ENCODE measurements at regions not wholly inside any gene's neighbourhood (a gene's known extent, or its start where the extent isn't known, plus 50 kb on each side); places are given as distances from the start of the nearest gene placed in this dataset.

DNA sequence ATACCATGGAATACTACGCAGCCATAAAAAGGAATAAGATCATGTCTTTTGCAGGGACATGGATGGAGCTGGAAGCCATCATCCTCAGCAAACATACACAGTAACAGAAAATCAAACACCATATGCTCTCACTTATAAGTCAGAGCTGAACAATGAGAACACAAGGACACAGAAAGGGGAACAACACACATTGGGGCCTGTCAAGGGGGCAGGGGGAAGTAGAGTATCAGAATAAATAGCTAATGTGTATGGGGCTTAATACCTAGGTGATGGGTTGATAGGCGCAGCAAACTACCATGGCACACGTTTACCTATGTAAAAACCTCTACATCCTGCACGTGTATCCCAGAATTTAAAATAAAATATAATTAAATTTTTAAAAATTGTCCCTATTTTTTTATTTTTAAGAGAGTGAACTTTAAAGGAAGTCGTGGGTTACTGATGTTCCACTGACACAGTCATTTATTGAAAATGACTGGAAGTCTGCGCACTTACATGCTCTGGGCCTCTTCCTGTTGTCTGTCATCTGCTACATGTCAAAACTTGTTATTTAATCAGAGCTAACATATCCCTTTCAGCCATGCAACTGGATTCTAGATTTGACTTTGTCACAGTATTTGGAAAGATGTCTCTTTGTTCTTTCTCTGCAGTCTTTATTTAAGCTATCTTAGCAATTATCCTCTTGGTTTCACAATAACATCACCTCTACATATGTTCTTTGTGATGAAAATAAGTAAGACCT, 73.7 kb upstream of the ABCB5 start:
- H3K4me2 ChIP-seq = no peak overlapping the region
- no peaks in the 10 kb centered on the region for H4K20me1 ChIP-seq (ENCODE audit: insufficient read depth, poor library complexity, severe bottlenecking)
- 90% methylated on average over 6 of the region's 6 CpGs for WGBS (ENCODE audit: low lambda C conversion rate, missing lambda C conversion rate)
- H3K27me3 ChIP-seq = no peaks in the 10 kb centered on the region
- no peak overlapping the region for H2AFZ ChIP-seq
- H3K27ac ChIP-seq = no peak overlapping the region
- no peak for DNase-seq (ENCODE audit: low spot score)
- H3K9me3 ChIP-seq (ENCODE audit: low read depth) = no peaks in the 10 kb centered on the region
- H3K36me3 ChIP-seq (replicated peaks; ENCODE audit: insufficient read depth, low read depth) = no peaks in the 10 kb centered on the region
- no peak overlapping the region for H3K4me3 ChIP-seq
- H3K9me2 ChIP-seq (replicated peaks; ENCODE audit: insufficient read depth) = no peaks in the 10 kb centered on the region
- TF ChIP-seq EZH2 (IDR thresholded peaks at IDR 0.05; ENCODE audit: borderline replicate concordance) (no peak), EZH2phosphoT487 (IDR thresholded peaks at IDR 0.05; ENCODE audit: low read depth, severe bottlenecking, unreplicated experiment) (no peak)
- TF ChIP-seq, protein P1, sequence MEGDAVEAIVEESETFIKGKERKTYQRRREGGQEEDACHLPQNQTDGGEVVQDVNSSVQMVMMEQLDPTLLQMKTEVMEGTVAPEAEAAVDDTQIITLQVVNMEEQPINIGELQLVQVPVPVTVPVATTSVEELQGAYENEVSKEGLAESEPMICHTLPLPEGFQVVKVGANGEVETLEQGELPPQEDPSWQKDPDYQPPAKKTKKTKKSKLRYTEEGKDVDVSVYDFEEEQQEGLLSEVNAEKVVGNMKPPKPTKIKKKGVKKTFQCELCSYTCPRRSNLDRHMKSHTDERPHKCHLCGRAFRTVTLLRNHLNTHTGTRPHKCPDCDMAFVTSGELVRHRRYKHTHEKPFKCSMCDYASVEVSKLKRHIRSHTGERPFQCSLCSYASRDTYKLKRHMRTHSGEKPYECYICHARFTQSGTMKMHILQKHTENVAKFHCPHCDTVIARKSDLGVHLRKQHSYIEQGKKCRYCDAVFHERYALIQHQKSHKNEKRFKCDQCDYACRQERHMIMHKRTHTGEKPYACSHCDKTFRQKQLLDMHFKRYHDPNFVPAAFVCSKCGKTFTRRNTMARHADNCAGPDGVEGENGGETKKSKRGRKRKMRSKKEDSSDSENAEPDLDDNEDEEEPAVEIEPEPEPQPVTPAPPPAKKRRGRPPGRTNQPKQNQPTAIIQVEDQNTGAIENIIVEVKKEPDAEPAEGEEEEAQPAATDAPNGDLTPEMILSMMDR (IDR thresholded peaks at IDR 0.05; ENCODE audit: poor library complexity) = no peak
- H3K79me2 ChIP-seq = no peaks in the 10 kb centered on the region
- no peaks in the 10 kb centered on the region for H3K4me1 ChIP-seq (ENCODE audit: insufficient read depth)

DNA sequence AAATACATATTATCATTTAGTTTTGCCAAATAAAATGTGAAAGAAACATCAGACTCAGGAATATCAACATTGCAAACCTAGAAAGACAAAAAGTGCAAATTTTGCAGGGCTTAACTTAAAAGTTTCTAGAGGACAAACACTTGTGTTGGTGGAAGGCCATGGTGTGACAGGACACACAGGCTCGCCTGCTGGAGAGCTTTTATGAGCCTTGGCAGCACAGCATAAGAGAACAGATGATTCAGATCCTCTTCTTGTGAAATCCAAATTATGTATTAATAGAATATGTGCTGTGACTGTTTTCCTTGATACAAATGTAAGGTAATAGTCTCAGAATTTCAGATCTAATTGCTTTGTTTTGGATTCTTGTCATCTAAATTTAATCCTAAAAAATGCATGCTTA, 72.9 kb upstream of the ABCB5 start:
- Histone ChIP-seq H3K4me2 (no peak overlapping the region), H3K9me2 (replicated peaks; ENCODE audit: insufficient read depth) (no peaks in the 10 kb centered on the region), H3K27me3 (no peaks in the 10 kb centered on the region), H3K9me3 (ENCODE audit: low read depth) (no peaks in the 10 kb centered on the region), H3K36me3 (replicated peaks; ENCODE audit: insufficient read depth, low read depth) (no peaks in the 10 kb centered on the region), H4K20me1 (ENCODE audit: insufficient read depth, poor library complexity, severe bottlenecking) (no peaks in the 10 kb centered on the region), H3K4me3 (no peak overlapping the region), H2AFZ (no peak overlapping the region), H3K27ac (no peak overlapping the region), H3K4me1 (ENCODE audit: insufficient read depth) (no peaks in the 10 kb centered on the region), H3K79me2 (no peaks in the 10 kb centered on the region)
- TF ChIP-seq EZH2 (IDR thresholded peaks at IDR 0.05; ENCODE audit: borderline replicate concordance) (no peak), EZH2phosphoT487 (IDR thresholded peaks at IDR 0.05; ENCODE audit: low read depth, severe bottlenecking, unreplicated experiment) (no peak)
- TF ChIP-seq, protein P1 (IDR thresholded peaks at IDR 0.05; ENCODE audit: poor library complexity) = no peak
- WGBS (ENCODE audit: low lambda C conversion rate, missing lambda C conversion rate) = 52% methylated on average over 1 of the region's 1 CpG
- peak; percentile 11 for DNase-seq (ENCODE audit: low spot score)

DNA sequence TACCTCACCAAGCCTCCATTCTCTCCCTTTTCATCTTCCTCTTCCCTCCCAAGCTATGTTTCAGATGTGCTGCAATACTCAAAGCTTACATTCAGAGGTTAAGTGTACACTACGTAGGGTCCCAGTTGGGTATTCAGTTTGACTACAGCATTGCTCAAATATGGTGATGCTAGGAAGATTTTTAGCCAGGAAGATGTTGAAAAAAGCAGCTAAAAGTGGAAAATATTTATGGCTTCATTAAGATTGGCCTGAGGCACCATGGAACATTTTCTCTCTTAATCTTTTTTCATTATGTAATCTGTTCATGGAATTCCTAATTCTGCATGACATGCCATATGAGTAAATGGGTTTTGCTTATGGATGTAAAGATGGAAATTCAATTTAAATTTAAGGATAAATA, 72.0 kb upstream of the ABCB5 start:
- no peaks in the 10 kb centered on the region for H4K20me1 ChIP-seq (ENCODE audit: insufficient read depth, poor library complexity, severe bottlenecking)
- no peak for DNase-seq (ENCODE audit: low spot score)
- H3K36me3 ChIP-seq (replicated peaks; ENCODE audit: insufficient read depth, low read depth) = no peaks in the 10 kb centered on the region
- no peak overlapping the region for H2AFZ ChIP-seq
- no peak overlapping the region for H3K4me3 ChIP-seq
- H3K9me3 ChIP-seq (ENCODE audit: low read depth) = no peaks in the 10 kb centered on the region
- WGBS (ENCODE audit: low lambda C conversion rate, missing lambda C conversion rate) = 96% methylated on average over 1 of the region's 1 CpG
- H3K4me1 ChIP-seq (ENCODE audit: insufficient read depth) = no peaks in the 10 kb centered on the region
- no peaks in the 10 kb centered on the region for H3K27me3 ChIP-seq
- no peak overlapping the region for H3K27ac ChIP-seq
- no peaks in the 10 kb centered on the region for H3K9me2 ChIP-seq (replicated peaks; ENCODE audit: insufficient read depth)
- no peak overlapping the region for H3K4me2 ChIP-seq
- H3K79me2 ChIP-seq = no peaks in the 10 kb centered on the region
- TF ChIP-seq, protein P1 (IDR thresholded peaks at IDR 0.05; ENCODE audit: poor library complexity) = no peak

All from hepatocyte (in vitro differentiated cells).